ENCODE measurements at regions not wholly inside any gene's neighbourhood (a gene's known extent, or its start where the extent isn't known, plus 50 kb on each side); places are given as distances from the start of the nearest gene placed in this dataset.

- no peak for DNase-seq (ENCODE audit: low spot score)
Measured at GRCh38 chr14:98015921-98016320, 1218.7 kb downstream of the VRK1 start.

- DNase-seq (ENCODE audit: low spot score): no peak
Measured at GRCh38 chr14:98018628-98019027, 1221.4 kb downstream of the VRK1 start.

- DNase-seq (ENCODE audit: low spot score): no peak
Measured at GRCh38 chr14:98022541-98023520, 1225.6 kb downstream of the VRK1 start.

- no peak for DNase-seq (ENCODE audit: low spot score)
Measured at GRCh38 chr14:98028162-98028561, 1231.0 kb downstream of the VRK1 start.

- DNase-seq (ENCODE audit: low spot score): no peak
Measured at GRCh38 chr14:98035396-98035795, 1236.6 kb downstream of the BCL11B start.

GRCh38 chr14:98037831-98038230, 1234.2 kb downstream of the BCL11B start:
- no peak for DNase-seq (ENCODE audit: low spot score)

GRCh38 chr14:98056946-98057345, 1215.1 kb downstream of the BCL11B start:
- no peak for DNase-seq (ENCODE audit: low spot score)

GRCh38 chr14:98059106-98059505, 1212.9 kb downstream of the BCL11B start:
- DNase-seq (ENCODE audit: low spot score): no peak

GRCh38 chr14:98062083-98062482, 1209.9 kb downstream of the BCL11B start:
- DNase-seq (ENCODE audit: low spot score): no peak

- DNase-seq (ENCODE audit: low spot score): no peak
Measured at GRCh38 chr14:98069712-98070171, 1202.3 kb downstream of the BCL11B start.

GRCh38 chr14:98070536-98070935, 1201.5 kb downstream of the BCL11B start:
- no peak for DNase-seq (ENCODE audit: low spot score)

- DNase-seq (ENCODE audit: low spot score): no peak
Measured at GRCh38 chr14:98074111-98074510, 1197.9 kb downstream of the BCL11B start.

- no peak for DNase-seq (ENCODE audit: low spot score)
Measured at GRCh38 chr14:98077176-98077575, 1194.8 kb downstream of the BCL11B start.

GRCh38 chr14:98082833-98083232, 1189.2 kb downstream of the BCL11B start:
- no peak for DNase-seq (ENCODE audit: low spot score)

- no peak for DNase-seq (ENCODE audit: low spot score)
Measured at GRCh38 chr14:98085751-98086150, 1186.2 kb downstream of the BCL11B start.

- DNase-seq (ENCODE audit: low spot score): no peak
Measured at GRCh38 chr14:98093111-98093510, 1178.9 kb downstream of the BCL11B start.

- DNase-seq (ENCODE audit: low spot score): no peak
Measured at GRCh38 chr14:98099527-98099926, 1172.5 kb downstream of the BCL11B start.

- no peak for DNase-seq (ENCODE audit: low spot score)
Measured at GRCh38 chr14:98101323-98101722, 1170.7 kb downstream of the BCL11B start.

- DNase-seq (ENCODE audit: low spot score): no peak
Measured at GRCh38 chr14:98103705-98104104, 1168.3 kb downstream of the BCL11B start.

- no peak for DNase-seq (ENCODE audit: low spot score)
Measured at GRCh38 chr14:98109326-98109725, 1162.7 kb downstream of the BCL11B start.

- no peak for DNase-seq (ENCODE audit: low spot score)
Measured at GRCh38 chr14:98112194-98112780, 1159.7 kb downstream of the BCL11B start.

GRCh38 chr14:98114122-98114895, 1157.7 kb downstream of the BCL11B start:
- no peak for DNase-seq (ENCODE audit: low spot score)
